ENCODE measurements at regions not wholly inside any gene's neighbourhood (a gene's known extent, or its start where the extent isn't known, plus 50 kb on each side); places are given as distances from the start of the nearest gene placed in this dataset.
"Not testable (repeated sequence)": the region's sequence is repeated elsewhere in the genome, so short reads cannot be mapped to it uniquely, and the experiment has no call there.

- FAIRE-seq: no peak
These were observed 118.2 kb upstream of the C7orf33 start for GRCh38 chr7:148472406-148472805.

- no peak for FAIRE-seq
These were observed 116.7 kb upstream of the C7orf33 start for GRCh38 chr7:148473703-148474480.

- no peak for FAIRE-seq
These were observed 116.0 kb upstream of the C7orf33 start for GRCh38 chr7:148474481-148475025.

- no peak for FAIRE-seq
These were observed 112.0 kb upstream of the C7orf33 start for GRCh38 chr7:148478551-148478950.

DNA sequence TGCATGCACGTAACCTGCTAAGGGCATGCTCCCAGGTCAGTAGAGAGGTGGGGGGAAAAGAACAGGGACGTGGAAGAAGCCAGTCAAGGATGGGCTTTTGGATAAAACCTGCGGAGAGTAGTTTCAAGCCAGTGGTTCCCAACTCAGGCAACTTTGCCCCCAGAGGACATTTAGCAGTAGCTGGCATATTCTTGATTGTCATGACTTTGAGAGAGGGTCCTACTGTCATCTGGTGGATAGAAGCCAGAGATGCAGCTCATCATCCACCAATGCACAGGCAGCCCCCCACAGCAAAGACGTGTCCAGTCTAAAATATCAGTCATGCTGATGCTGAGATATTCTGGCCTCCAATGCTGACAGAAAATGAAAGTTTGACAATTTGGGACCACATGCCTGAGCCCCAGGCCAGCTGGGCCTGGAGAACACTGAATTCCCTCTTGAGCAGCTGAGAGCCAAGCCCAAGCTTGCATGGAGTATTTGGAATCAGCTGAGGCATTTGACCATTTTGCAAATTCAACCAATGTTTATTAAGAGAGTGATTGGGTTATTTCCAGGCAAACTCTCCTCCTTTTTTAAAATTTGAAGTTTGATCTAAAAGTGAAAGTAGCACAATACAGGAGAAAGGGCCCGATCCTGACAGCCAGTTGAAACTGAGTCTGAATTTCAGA is 110.0 kb upstream of the C7orf33 start:
- no peak for FAIRE-seq

DNA sequence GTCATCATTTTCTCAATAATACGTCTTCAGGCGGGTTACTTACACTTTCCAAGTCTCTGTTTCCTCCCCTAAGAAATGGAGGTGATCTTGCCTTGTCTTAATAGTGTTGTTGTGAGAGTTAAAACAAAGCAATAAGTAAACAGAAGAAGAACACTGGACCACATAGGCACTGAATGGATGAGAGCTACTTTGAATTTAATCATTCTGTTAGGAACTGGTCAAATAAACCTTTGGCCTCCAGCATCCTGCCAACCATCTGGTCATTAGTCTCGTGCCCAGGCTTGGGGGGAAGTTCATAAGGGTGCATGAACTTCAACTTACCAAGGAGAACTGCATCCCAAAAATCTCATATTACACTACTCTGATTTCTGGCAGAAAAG is 109.4 kb upstream of the C7orf33 start:
- no peak for FAIRE-seq

DNA sequence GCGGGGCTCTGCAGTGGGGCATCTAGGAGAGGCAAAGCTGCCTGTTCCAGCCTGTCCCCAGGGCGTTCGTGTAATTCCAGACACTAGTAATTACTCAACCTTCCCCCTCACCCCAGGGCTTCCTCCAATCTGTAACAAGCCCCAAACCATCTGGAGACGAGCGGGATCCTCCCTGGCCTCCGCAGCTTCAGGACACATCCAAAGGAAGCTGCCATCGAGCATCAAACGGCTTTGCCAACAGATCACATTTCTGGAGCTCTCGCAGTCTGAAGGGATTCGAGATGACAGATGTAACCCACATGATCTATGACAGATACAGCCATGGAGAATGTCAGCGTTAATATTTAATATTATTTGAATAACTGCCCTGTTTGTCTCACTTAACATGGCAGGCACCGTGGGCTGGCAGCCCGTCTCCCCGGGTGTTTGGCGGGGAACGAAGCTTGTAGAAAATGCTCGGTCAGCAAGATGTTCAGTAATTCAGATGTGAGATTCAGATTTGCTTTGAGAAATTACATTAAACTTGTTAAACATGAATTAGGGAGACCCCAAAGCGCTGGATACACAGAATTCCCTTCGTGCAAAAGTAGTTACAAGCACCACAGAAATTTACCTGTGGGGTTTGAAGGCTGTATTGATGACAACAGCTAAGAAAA is 108.5 kb upstream of the C7orf33 start:
- no peak for FAIRE-seq

- FAIRE-seq: no peak
These were observed 106.9 kb upstream of the C7orf33 start for GRCh38 chr7:148483515-148484308.

DNA sequence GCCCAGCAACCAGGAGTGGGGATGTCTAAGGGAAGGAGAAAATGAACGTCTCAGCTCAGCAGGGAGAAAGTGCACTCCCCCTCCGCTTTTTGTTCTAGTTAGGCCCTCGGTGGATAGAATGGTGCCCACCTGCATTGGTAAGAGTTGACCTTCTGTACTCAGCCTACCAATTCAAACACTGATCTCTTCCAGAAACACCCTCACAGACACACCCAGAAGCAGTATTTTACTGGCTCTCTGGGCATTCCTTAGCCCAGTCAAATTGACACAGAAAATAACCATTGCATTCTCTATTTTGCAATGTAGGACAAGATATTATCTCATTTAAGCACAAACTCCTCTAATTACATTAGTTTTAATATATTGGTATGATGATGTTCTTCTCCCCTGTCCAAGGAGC is 106.1 kb upstream of the C7orf33 start:
- no peak for FAIRE-seq

DNA sequence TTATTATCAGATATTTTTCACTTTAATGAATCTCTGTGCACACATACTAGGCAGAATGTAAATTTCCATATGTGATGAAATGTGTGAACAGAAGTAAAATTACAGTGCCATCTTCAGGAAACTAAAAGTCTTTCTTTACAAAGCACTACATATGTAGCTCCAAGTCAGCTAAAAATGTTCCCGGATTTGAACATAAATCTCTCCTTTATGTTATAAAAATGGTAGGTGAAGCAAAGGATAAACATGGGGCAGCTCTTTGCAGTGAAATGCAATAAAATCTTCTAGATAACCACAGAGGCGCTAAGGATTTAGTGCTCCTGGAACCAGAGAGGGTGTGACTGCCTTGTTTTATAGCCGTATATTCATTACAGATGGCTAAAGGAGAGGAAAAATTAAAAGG is 104.9 kb upstream of the C7orf33 start:
- FAIRE-seq: no peak

DNA sequence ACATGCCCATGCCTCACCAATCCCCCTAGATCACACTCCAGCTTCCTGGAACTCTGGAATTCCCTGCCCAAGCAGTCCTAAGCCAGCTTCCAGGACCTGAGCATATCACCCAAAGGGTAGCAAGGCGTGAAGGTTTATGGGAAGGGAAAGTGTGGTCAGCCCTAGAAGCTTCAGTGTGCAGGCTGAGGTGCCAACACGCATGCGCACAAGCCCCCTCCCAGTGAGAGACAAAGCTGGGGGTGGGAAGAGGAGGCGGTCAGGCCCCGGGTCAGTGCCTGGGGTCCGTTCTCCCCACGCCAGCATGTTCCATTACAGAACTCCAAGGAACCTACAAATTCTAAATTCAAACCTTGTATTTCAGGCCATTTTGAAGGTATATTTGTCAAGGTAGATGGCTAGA is 103.6 kb upstream of the C7orf33 start:
- FAIRE-seq: no peak

GRCh38 chr7:148487912-148488311 is 102.7 kb upstream of the C7orf33 start:
- FAIRE-seq: no peak

GRCh38 chr7:148489678-148490077 is 100.9 kb upstream of the C7orf33 start:
- no peak for FAIRE-seq

DNA sequence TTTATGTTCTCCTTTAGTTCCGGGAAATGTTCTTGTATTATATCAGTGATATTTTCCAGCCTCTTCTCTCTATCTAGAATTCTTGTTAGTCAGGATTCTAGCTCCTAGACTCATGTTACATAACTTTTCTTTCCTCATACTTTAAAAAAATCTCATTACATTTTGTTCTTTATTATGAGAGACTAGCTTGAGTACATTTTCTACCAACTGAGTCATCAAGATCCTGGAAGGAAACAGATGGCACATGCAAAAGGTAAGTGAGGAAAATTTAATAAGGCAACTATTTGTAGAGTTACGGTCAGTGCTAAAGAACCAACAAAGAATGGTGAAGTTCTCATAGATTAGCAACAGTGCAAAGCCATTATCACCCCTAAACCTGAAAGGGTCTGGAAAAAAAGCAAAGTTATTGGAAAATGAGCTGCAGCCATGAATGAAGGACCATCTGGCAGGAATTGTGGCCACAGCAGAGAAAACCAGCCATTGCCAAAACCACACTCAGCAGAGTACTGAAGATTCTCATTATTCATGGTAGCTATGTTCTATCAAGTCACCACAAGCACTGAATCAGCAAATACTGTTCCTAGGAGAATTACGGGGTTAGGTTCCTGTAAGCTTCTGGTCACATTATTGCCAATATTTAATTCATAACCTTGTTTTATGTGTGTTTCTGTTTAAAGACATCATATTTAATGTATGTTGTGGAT is 98.3 kb upstream of the C7orf33 start:
- FAIRE-seq: no peak

GRCh38 chr7:148495605-148496004 is 95.0 kb upstream of the C7orf33 start:
- FAIRE-seq: no peak

DNA sequence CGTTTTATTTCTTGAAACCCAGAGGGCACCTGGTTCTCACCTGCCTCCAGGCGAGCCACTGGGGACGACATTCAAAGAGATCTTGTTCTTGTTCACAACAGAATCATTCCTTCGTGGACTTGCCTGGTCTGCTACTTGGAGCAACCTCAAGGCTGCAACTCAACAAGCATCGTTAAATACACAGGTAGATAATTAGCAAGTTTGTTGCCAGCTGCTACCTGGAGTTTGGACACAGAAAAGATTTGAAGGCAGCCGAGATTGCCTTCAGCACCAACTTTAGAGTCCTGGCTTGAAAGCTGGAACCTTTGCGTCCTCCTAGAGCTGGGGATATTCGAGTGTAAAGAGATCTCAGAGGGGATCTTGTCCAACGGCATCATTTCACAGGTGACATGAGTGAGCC is 89.6 kb upstream of the C7orf33 start:
- no peak for FAIRE-seq

GRCh38 chr7:148503900-148504487 is 86.6 kb upstream of the C7orf33 start:
- peak; percentile 86 for FAIRE-seq

- no peak for FAIRE-seq
These were observed 84.8 kb upstream of the C7orf33 start for GRCh38 chr7:148505645-148506375.

DNA sequence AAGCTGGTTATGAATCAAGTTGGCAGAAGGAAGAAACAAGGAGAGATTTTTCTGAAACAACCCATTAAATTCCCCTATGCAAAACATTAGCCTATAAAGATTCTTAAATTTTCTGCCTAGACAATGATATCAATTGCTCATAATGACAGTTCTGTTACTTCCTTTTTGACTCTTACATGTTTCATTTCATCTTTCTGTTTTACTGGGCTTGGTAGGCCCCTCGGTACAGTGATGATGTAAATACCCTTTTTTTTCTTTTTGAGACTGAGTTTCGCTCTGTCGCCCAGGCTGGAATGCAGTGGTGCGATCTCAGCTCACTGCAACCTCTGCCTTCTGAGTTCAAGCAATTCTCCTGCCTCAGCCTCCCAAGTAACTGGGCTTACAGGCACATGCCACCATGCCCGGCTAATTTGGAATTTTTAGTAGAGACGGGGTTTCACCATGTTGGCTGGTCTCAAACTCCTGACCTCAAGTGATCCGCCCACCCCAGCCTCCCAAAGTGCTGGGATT is 83.4 kb upstream of the C7orf33 start:
- FAIRE-seq: not testable (repeated sequence)

GRCh38 chr7:148507787-148508186 is 82.8 kb upstream of the C7orf33 start:
- no peak for FAIRE-seq

- no peak for FAIRE-seq
These were observed 76.3 kb upstream of the C7orf33 start for GRCh38 chr7:148514236-148514635.

All from G401.6 (cell line).